GM12878 (cell line): ENCODE measurements at regions not wholly inside any gene's neighbourhood (a gene's known extent, or its start where the extent isn't known, plus 50 kb on each side); places are given as distances from the start of the nearest gene placed in this dataset.

ENCODE experiments used
- ATAC-seq: fragments of 200-7000 bp; cut with Tn5 transposase; 3 replicates; pipeline ENCODE4 v1.9.1; 2020; ENCODE audit warnings: mild to moderate bottlenecking, moderate library complexity
- BruUV-seq: library from RNA; stranded (reverse); fragments of 400-500 nt; replicated peaks from 2 replicates; lab custom pipeline; 2021; lab: Mats Ljungman, UMichigan
- CTCF ChIA-PET: fragments of 300-600 bp; sonication (Branson Sonifier 250); formaldehyde crosslinking; extraction: SDS; loops from one replicate; lab custom pipeline; 2021; ENCODE audit warnings: inconsistent platforms; lab: Yijun Ruan, JAX
- POLR2A ChIA-PET: fragments of 350-600 bp; formaldehyde crosslinking; extraction: SDS; loops from one replicate; lab custom pipeline; 2021; ENCODE audit warnings: inconsistent platforms; lab: Charles Lee
- RAD21 ChIA-PET: fragments of 300-600 bp; sonication (Branson Sonifier 250); formaldehyde crosslinking; loops from one replicate; lab custom pipeline; 2023; ENCODE audit warnings: antibody characterized with exemption; ENCODE audit not compliant: unreplicated experiment; lab: Charles Lee
- SMC1A ChIA-PET: fragments of 300-600 bp; sonication (Branson Sonifier 250); formaldehyde crosslinking; loops from one replicate; lab custom pipeline; 2023; ENCODE audit not compliant: unreplicated experiment, uncharacterized antibody; lab: Charles Lee
- DNase-seq: peaks from one replicate; pipeline ENCODE4 v3.0.0-alpha.2; 2011; ENCODE audit warnings: low read depth, low spot score
- FAIRE-seq: peaks from 3 replicates; lab custom pipeline; 2011; peaks lifted over from hg19 to GRCh38; lab: Jason Lieb, UNC
- H2AFZ ChIP-seq: 2 replicates; pipeline ENCODE4 v1.6.0; 2011; ENCODE audit warnings: low read depth, low read length, control low read depth; ENCODE audit not compliant: control insufficient read depth
- H3K27ac ChIP-seq: 2 replicates; pipeline ENCODE4 v1.5.1; 2011; ENCODE audit warnings: control low read depth; ENCODE audit not compliant: control insufficient read depth, insufficient read depth
- H3K27me3 ChIP-seq, 2 experiments: replicated peaks in 1 of 2; 2 replicates each; pipeline versions ENCODE4 v1.6.0 to v1.6.1; 2011; ENCODE audit warnings: low read length in 1 of 2; ENCODE audit not compliant: control insufficient read depth in 2 of 2, insufficient read depth in 2 of 2
- H3K36me3 ChIP-seq, 2 experiments: 2 replicates each; pipeline ENCODE4 v1.5.1; 2011; ENCODE audit warnings: low read length in 1 of 2; ENCODE audit not compliant: control insufficient read depth in 2 of 2, insufficient read depth in 2 of 2
- H3K4me1 ChIP-seq: 2 replicates; pipeline ENCODE4 v1.6.1; 2011; ENCODE audit warnings: mild to moderate bottlenecking, low read length, moderate library complexity, mixed read lengths; ENCODE audit not compliant: control insufficient read depth, insufficient read depth
- H3K4me2 ChIP-seq: 2 replicates; pipeline ENCODE4 v1.6.0; 2011; ENCODE audit warnings: control low read depth; ENCODE audit not compliant: control insufficient read depth, insufficient read depth
- H3K4me3 ChIP-seq: fragments of 200-600 bp; sonication (generic); 2 replicates; pipeline ENCODE4 v1.5.1; 2016
- H3K79me2 ChIP-seq: 2 replicates; pipeline ENCODE4 v1.6.0; 2011; ENCODE audit warnings: low read length; ENCODE audit not compliant: control insufficient read depth, insufficient read depth
- H3K9ac ChIP-seq: 2 replicates; pipeline ENCODE4 v1.8.0; 2011; ENCODE audit warnings: low read length, control low read depth, mixed read lengths; ENCODE audit not compliant: control insufficient read depth, insufficient read depth
- H3K9me3 ChIP-seq: replicated peaks from 3 replicates; pipeline ENCODE4 v1.5.1; 2011; ENCODE audit warnings: mild to moderate bottlenecking, low read length; ENCODE audit not compliant: control insufficient read depth, insufficient read depth
- H4K20me1 ChIP-seq: 2 replicates; pipeline ENCODE4 v1.6.0; 2011; ENCODE audit not compliant: control insufficient read depth, insufficient read depth
- ESRRA ChIP-seq: IDR thresholded peaks from 2 replicates; pipeline ENCODE4 v1.6.1; 2012; ENCODE audit warnings: mild to moderate bottlenecking, low read length, improper control_type of control experiment
- GATAD2B ChIP-seq: fragments of 450-650 bp; conservative IDR thresholded peaks from 2 replicates; pipeline ENCODE4 v1.6.1; 2017; ENCODE audit warnings: low read depth, mild to moderate bottlenecking, moderate library complexity
- KDM1A ChIP-seq: fragments of 200-600 bp; sonication (generic); IDR thresholded peaks from 2 replicates; pipeline ENCODE4 v1.6.1; 2016; ENCODE audit warnings: borderline replicate concordance
- NFXL1 ChIP-seq: fragments of 450-650 bp; IDR thresholded peaks from 2 replicates; pipeline ENCODE4 v1.6.1; 2017; ENCODE audit warnings: antibody characterized with exemption, mild to moderate bottlenecking, borderline replicate concordance
- TCF12 ChIP-seq: IDR thresholded peaks from 2 replicates; pipeline ENCODE4 v1.6.1; 2011; ENCODE audit warnings: low read depth, mild to moderate bottlenecking, low read length
- WGBS: methylation state at CpG from one replicate; pipeline ENCODE4 v1.1.6; 2016; ENCODE audit warnings: low lambda C conversion rate; ENCODE audit not compliant: insufficient replicate concordance, insufficient coverage; ENCODE audit errors: missing lambda C conversion rate; 5-methylcytosine and 5-hydroxymethylcytosine counted together
- in situ Hi-C: fragments of 300-500 bp; cut with MboI; formaldehyde crosslinking; loops from 9 replicates; pipeline ENCODE4 v1.14.3; 2018; ENCODE audit warnings: mixed read lengths
- intact Hi-C: fragments of 100-400 bp; cut with micrococcal nuclease; formaldehyde crosslinking; loops from one replicate; pipeline ENCODE4 v1.14.2; 2022; ENCODE audit not compliant: unreplicated experiment
- TF ChIP-seq, protein P1 (sequence below): fragments of 450-650 bp; IDR thresholded peaks from 2 replicates; pipeline ENCODE4 v1.6.1; 2016; ENCODE audit warnings: mild to moderate bottlenecking
- TF ChIP-seq, protein P2 (sequence below): fragments of 450-650 bp; IDR thresholded peaks from 2 replicates; pipeline ENCODE4 v1.6.1; 2018; ENCODE audit warnings: borderline replicate concordance, mild to moderate bottlenecking; ENCODE audit not compliant: partially characterized antibody
- TF ChIP-seq, protein P3 (sequence below): IDR thresholded peaks from 2 replicates; pipeline ENCODE4 v1.6.1; 2012; ENCODE audit warnings: low read depth, low read length, improper control_type of control experiment
- TF ChIP-seq, protein P4 (sequence below): IDR thresholded peaks from 2 replicates; pipeline ENCODE4 v1.6.1; 2012; ENCODE audit warnings: low read depth, low read length, improper control_type of control experiment
- TF ChIP-seq, protein P5 (sequence below): fragments of 450-650 bp; IDR thresholded peaks from 2 replicates; pipeline ENCODE4 v1.6.1; 2017; ENCODE audit warnings: borderline replicate concordance

DNA sequence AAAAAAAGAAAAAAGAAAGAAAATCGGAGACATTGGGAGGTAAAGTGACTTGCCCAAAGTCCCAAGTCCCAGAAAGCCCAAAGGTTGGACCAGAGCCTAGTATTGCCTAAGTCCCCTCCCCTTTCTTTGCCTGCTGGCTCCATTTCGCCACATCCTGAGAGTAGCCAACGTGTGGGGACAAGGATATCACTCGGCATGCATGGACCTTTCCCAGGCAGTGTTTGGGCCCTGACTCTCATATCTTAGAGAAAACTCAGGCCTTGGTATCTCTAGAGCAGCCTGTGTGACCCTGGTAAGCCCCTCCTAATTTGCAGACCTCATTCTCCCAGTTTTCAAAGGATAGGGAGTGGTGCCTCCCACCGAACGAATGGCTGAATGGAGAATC, 294.2 kb upstream of the ZMIZ1 start (continued):
- no peak for TF ChIP-seq KDM1A
- TF ChIP-seq, protein P1, sequence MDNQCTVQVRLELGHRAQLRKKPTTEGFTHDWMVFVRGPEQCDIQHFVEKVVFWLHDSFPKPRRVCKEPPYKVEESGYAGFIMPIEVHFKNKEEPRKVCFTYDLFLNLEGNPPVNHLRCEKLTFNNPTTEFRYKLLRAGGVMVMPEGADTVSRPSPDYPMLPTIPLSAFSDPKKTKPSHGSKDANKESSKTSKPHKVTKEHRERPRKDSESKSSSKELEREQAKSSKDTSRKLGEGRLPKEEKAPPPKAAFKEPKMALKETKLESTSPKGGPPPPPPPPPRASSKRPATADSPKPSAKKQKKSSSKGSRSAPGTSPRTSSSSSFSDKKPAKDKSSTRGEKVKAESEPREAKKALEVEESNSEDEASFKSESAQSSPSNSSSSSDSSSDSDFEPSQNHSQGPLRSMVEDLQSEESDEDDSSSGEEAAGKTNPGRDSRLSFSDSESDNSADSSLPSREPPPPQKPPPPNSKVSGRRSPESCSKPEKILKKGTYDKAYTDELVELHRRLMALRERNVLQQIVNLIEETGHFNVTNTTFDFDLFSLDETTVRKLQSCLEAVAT: no peak
- TF ChIP-seq, protein P2, sequence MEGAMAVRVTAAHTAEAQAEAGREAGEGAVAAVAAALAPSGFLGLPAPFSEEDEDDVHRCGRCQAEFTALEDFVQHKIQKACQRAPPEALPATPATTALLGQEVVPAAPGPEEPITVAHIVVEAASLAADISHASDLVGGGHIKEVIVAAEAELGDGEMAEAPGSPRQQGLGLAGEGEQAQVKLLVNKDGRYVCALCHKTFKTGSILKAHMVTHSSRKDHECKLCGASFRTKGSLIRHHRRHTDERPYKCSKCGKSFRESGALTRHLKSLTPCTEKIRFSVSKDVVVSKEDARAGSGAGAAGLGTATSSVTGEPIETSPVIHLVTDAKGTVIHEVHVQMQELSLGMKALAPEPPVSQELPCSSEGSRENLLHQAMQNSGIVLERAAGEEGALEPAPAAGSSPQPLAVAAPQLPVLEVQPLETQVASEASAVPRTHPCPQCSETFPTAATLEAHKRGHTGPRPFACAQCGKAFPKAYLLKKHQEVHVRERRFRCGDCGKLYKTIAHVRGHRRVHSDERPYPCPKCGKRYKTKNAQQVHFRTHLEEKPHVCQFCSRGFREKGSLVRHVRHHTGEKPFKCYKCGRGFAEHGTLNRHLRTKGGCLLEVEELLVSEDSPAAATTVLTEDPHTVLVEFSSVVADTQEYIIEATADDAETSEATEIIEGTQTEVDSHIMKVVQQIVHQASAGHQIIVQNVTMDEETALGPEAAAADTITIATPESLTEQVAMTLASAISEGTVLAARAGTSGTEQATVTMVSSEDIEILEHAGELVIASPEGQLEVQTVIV: no peak

DNA sequence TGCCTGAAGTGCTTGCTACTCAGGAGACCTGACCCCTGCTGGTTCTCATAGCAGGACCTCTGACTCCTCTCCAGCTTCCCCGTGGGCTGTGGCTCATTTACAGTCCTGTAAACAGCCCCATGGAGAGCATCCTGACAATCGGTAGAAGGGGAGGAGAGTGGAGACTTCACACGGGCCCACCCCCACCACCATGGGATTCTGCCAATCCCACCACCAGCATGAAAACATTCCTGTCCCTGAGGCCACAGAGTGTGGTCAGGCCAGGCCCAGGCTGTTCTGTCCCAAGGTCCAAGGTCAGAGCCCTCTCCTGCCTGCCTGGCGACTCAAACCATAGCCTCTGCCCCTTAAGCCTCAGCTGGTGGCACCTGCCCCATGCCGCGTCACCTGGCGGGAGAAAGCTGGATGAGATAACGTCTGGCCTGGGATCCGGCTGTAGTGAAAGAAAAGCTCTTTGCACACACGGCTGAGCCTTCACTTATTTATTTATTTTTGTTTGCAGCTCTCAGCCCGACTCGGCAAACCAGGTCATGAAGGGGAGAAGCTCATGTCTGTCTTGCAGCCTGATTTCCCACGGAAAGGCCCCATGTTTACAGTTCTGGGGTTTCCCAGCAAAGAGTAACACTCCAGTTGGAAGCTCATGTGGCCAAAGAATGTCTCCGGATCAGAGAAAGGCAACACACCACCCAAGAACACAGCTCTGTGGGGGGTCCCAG, 293.6 kb upstream of the ZMIZ1 start:
- 44% methylated on average over 14 of the region's 14 CpGs for WGBS
- TF ChIP-seq GATAD2B (no peak), ESRRA (no peak), TCF12 (no peak), NFXL1 (no peak)
- TF ChIP-seq, protein P3, sequence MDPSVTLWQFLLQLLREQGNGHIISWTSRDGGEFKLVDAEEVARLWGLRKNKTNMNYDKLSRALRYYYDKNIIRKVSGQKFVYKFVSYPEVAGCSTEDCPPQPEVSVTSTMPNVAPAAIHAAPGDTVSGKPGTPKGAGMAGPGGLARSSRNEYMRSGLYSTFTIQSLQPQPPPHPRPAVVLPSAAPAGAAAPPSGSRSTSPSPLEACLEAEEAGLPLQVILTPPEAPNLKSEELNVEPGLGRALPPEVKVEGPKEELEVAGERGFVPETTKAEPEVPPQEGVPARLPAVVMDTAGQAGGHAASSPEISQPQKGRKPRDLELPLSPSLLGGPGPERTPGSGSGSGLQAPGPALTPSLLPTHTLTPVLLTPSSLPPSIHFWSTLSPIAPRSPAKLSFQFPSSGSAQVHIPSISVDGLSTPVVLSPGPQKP: no peak
- TF ChIP-seq, protein P4, sequence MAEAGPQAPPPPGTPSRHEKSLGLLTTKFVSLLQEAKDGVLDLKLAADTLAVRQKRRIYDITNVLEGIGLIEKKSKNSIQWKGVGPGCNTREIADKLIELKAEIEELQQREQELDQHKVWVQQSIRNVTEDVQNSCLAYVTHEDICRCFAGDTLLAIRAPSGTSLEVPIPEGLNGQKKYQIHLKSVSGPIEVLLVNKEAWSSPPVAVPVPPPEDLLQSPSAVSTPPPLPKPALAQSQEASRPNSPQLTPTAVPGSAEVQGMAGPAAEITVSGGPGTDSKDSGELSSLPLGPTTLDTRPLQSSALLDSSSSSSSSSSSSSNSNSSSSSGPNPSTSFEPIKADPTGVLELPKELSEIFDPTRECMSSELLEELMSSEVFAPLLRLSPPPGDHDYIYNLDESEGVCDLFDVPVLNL: no peak
- TF ChIP-seq, protein P5, sequence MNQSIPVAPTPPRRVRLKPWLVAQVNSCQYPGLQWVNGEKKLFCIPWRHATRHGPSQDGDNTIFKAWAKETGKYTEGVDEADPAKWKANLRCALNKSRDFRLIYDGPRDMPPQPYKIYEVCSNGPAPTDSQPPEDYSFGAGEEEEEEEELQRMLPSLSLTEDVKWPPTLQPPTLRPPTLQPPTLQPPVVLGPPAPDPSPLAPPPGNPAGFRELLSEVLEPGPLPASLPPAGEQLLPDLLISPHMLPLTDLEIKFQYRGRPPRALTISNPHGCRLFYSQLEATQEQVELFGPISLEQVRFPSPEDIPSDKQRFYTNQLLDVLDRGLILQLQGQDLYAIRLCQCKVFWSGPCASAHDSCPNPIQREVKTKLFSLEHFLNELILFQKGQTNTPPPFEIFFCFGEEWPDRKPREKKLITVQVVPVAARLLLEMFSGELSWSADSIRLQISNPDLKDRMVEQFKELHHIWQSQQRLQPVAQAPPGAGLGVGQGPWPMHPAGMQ: no peak
- no TSS peak for BruUV-seq
- H3K27me3 ChIP-seq: peaks cover 0 to 2% of the 10 kb centered on the region in 2 experiments; a peak in 2 of 4 replicates
- H3K9ac ChIP-seq: no peak overlapping the region
- no peak overlapping the region for H3K4me2 ChIP-seq
- ChIA-PET CTCF (no interaction called here), SMC1A (no interaction called here), POLR2A (no interaction called here), RAD21 (no interaction called here)
- no peaks in the 10 kb centered on the region for H4K20me1 ChIP-seq
- no peak for DNase-seq
- H3K79me2 ChIP-seq: no peaks in the 10 kb centered on the region
- intact Hi-C loops: no loop called here
- no peak for FAIRE-seq
- no peaks in the 10 kb centered on the region for H3K9me3 ChIP-seq
- H3K27ac ChIP-seq: no peak overlapping the region
- no peak overlapping the region for H3K4me3 ChIP-seq
- no peaks in the 10 kb centered on the region for H3K36me3 ChIP-seq
- no peak for ATAC-seq
- no peak overlapping the region for H2AFZ ChIP-seq
- in situ Hi-C loops: no loop called here
- no peaks in the 10 kb centered on the region for H3K4me1 ChIP-seq
